K562 (cell line): ENCODE measurements at regions not wholly inside any gene's neighbourhood (a gene's known extent, or its start where the extent isn't known, plus 50 kb on each side); places are given as distances from the start of the nearest gene placed in this dataset.

Source experiments
- ATAC-seq: fragments of 200-7000 bp; cut with Tn5 transposase; 3 replicates; pipeline ENCODE4 v1.9.1; 2020; ENCODE audit warnings: moderate library complexity
- BruUV-seq: library from RNA; stranded (reverse); fragments of 400-500 nt; replicated peaks from 2 replicates; lab custom pipeline; 2021; lab: Mats Ljungman, UMichigan
- CTCF ChIA-PET: fragments of 300-600 bp; formaldehyde crosslinking; extraction: SDS; loops from one replicate; lab custom pipeline; 2021; ENCODE audit warnings: low intra/inter-chr PET ratio; lab: Yijun Ruan, JAX
- POLR2A ChIA-PET: fragments of 300-600, 350-650 bp; sonication (Branson Sonifier 250); formaldehyde crosslinking; extraction: SDS; loops from one replicate; lab custom pipeline; 2021; ENCODE audit warnings: antibody characterized with exemption, inconsistent platforms; lab: Yijun Ruan, JAX
- DNase-seq, 4 experiments: peaks; one replicate each; pipeline versions ENCODE4 v3.0.0 to v3.0.0-alpha.2; 2011 to 2018; ENCODE audit warnings: low spot score in 3 of 4, mixed read lengths in 3 of 4; ENCODE audit errors: extremely low read depth in 1 of 4
- FAIRE-seq: peaks from 2 replicates; lab custom pipeline; 2011; peaks lifted over from hg19 to GRCh38; lab: Jason Lieb, UNC
- H2AFZ ChIP-seq: 2 replicates; pipeline ENCODE4 v1.6.0; 2011; ENCODE audit warnings: low read depth, low read length, control low read depth, inconsistent platforms
- H3K27ac ChIP-seq: fragments of 200-600 bp; 3 replicates; pipeline ENCODE4 v1.8.0; 2011; ENCODE audit warnings: low read depth, mild to moderate bottlenecking, control low read depth, inconsistent platforms, low read length, moderate library complexity, mixed read lengths; ENCODE audit errors: extremely low read depth
- H3K27me3 ChIP-seq, 2 experiments: fragments of 300-600 bp in 1 of 2; 2 replicates in 1 of 2; 3 replicates in 1 of 2; pipeline versions ENCODE4 v1.6.0 to v1.8.0; 2011; ENCODE audit warnings: inconsistent platforms in 2 of 2, low read length in 2 of 2, mild to moderate bottlenecking in 1 of 2, mixed read lengths in 1 of 2, moderate library complexity in 1 of 2; ENCODE audit not compliant: control insufficient read depth in 2 of 2, insufficient read depth in 2 of 2
- H3K36me3 ChIP-seq: fragments of 300-600 bp; 3 replicates; pipeline ENCODE4 v1.8.0; 2011; ENCODE audit warnings: mild to moderate bottlenecking, low read length, inconsistent platforms; ENCODE audit not compliant: control insufficient read depth, insufficient read depth
- H3K4me1 ChIP-seq, 2 experiments: fragments of 200-600 bp in 1 of 2; replicated peaks in 1 of 2; 2 replicates in 1 of 2; 3 replicates in 1 of 2; pipeline versions ENCODE4 v1.5.1 to v1.8.0; 2011; ENCODE audit warnings: inconsistent platforms in 2 of 2, low read length in 2 of 2, mild to moderate bottlenecking in 1 of 2, mixed read lengths in 1 of 2, moderate library complexity in 1 of 2; ENCODE audit not compliant: control insufficient read depth in 2 of 2, insufficient read depth in 2 of 2
- H3K4me2 ChIP-seq: 2 replicates; pipeline ENCODE4 v1.6.1; 2011; ENCODE audit warnings: low read length, control low read depth, inconsistent platforms, mixed read lengths; ENCODE audit not compliant: insufficient read depth
- H3K4me3 ChIP-seq: fragments of 200-600 bp; sonication (generic), shearing (Covaris generic); 2 replicates; pipeline ENCODE4 v1.5.1; 2016; ENCODE audit warnings: control low read depth, inconsistent platforms
- H3K79me2 ChIP-seq: fragments of 200-600 bp; 3 replicates; pipeline ENCODE4 v1.8.0; 2011; ENCODE audit warnings: low read length, inconsistent platforms; ENCODE audit not compliant: control insufficient read depth, insufficient read depth
- H3K9ac ChIP-seq, 2 experiments: 2 replicates each; pipeline versions ENCODE4 v1.6.0 to v1.6.1; 2011; ENCODE audit warnings: low read depth in 2 of 2, low read length in 2 of 2, control low read depth in 1 of 2, inconsistent platforms in 1 of 2, mild to moderate bottlenecking in 1 of 2, mixed read lengths in 1 of 2; ENCODE audit not compliant: insufficient read depth in 1 of 2
- H3K9me1 ChIP-seq: one replicate; pipeline ENCODE4 v1.6.0; 2011; ENCODE audit warnings: inconsistent platforms, mild to moderate bottlenecking, low read length, moderate library complexity; ENCODE audit not compliant: control insufficient read depth, insufficient read depth
- H3K9me3 ChIP-seq: replicated peaks from 2 replicates; pipeline ENCODE4 v1.5.1; 2011; ENCODE audit warnings: low read depth, low read length, inconsistent platforms; ENCODE audit not compliant: control insufficient read depth, insufficient read depth
- H4K20me1 ChIP-seq: replicated peaks from 2 replicates; pipeline ENCODE4 v1.6.1; 2011; ENCODE audit warnings: low read length, inconsistent platforms, mixed read lengths; ENCODE audit not compliant: control insufficient read depth, insufficient read depth
- ZKSCAN1 ChIP-seq: fragments of 150-350 bp; IDR thresholded peaks from 2 replicates; pipeline ENCODE4 v1.6.1; 2016; ENCODE audit warnings: low read depth, low read length
- WGBS: fragments of 100-300 bp; shearing (Covaris generic); methylation state at CpG from one replicate; pipeline ENCODE4 v1.1.6; 2016; ENCODE audit warnings: low coverage, mixed read lengths; ENCODE audit not compliant: insufficient coverage; ENCODE audit errors: missing lambda C conversion rate; 5-methylcytosine and 5-hydroxymethylcytosine counted together
- in situ Hi-C: fragments of 300-500 bp; cut with MboI; formaldehyde crosslinking; loops from 4 replicates; pipeline ENCODE4 v1.15.0; 2018; ENCODE audit warnings: inconsistent platforms, mixed read lengths
- intact Hi-C: fragments of 100-400 bp; cut with micrococcal nuclease; formaldehyde crosslinking; loops from 2 replicates; pipeline ENCODE4 v1.14.2; 2022
- TF ChIP-seq, protein P1 (sequence below): fragments of 450-650 bp; IDR thresholded peaks from 2 replicates; pipeline ENCODE4 v1.6.1; 2016; ENCODE audit warnings: low read depth

- no peaks in the 10 kb centered on the region for H4K20me1 ChIP-seq
- ChIA-PET POLR2A (no interaction called here), CTCF (no interaction called here)
- 16% methylated on average over 4 of the region's 4 CpGs for WGBS
- BruUV-seq: no TSS peak
- H3K36me3 ChIP-seq: no peaks in the 10 kb centered on the region
- H3K4me2 ChIP-seq: no peak overlapping the region
- H3K27me3 ChIP-seq: no peaks in the 10 kb centered on the region
- DNase-seq (no peak), FAIRE-seq (no peak), ATAC-seq (no peak)
- no peaks in the 10 kb centered on the region for H3K9me1 ChIP-seq
- H3K9ac ChIP-seq: no peak overlapping the region
- H3K27ac ChIP-seq: no peak overlapping the region
- H3K4me1 ChIP-seq: no peaks in the 10 kb centered on the region
- H3K4me3 ChIP-seq: no peak overlapping the region
- H2AFZ ChIP-seq: no peak overlapping the region
- intact Hi-C loops (no loop called here), in situ Hi-C loops (no loop called here)
- no peaks in the 10 kb centered on the region for H3K79me2 ChIP-seq
- TF ChIP-seq, protein P1, sequence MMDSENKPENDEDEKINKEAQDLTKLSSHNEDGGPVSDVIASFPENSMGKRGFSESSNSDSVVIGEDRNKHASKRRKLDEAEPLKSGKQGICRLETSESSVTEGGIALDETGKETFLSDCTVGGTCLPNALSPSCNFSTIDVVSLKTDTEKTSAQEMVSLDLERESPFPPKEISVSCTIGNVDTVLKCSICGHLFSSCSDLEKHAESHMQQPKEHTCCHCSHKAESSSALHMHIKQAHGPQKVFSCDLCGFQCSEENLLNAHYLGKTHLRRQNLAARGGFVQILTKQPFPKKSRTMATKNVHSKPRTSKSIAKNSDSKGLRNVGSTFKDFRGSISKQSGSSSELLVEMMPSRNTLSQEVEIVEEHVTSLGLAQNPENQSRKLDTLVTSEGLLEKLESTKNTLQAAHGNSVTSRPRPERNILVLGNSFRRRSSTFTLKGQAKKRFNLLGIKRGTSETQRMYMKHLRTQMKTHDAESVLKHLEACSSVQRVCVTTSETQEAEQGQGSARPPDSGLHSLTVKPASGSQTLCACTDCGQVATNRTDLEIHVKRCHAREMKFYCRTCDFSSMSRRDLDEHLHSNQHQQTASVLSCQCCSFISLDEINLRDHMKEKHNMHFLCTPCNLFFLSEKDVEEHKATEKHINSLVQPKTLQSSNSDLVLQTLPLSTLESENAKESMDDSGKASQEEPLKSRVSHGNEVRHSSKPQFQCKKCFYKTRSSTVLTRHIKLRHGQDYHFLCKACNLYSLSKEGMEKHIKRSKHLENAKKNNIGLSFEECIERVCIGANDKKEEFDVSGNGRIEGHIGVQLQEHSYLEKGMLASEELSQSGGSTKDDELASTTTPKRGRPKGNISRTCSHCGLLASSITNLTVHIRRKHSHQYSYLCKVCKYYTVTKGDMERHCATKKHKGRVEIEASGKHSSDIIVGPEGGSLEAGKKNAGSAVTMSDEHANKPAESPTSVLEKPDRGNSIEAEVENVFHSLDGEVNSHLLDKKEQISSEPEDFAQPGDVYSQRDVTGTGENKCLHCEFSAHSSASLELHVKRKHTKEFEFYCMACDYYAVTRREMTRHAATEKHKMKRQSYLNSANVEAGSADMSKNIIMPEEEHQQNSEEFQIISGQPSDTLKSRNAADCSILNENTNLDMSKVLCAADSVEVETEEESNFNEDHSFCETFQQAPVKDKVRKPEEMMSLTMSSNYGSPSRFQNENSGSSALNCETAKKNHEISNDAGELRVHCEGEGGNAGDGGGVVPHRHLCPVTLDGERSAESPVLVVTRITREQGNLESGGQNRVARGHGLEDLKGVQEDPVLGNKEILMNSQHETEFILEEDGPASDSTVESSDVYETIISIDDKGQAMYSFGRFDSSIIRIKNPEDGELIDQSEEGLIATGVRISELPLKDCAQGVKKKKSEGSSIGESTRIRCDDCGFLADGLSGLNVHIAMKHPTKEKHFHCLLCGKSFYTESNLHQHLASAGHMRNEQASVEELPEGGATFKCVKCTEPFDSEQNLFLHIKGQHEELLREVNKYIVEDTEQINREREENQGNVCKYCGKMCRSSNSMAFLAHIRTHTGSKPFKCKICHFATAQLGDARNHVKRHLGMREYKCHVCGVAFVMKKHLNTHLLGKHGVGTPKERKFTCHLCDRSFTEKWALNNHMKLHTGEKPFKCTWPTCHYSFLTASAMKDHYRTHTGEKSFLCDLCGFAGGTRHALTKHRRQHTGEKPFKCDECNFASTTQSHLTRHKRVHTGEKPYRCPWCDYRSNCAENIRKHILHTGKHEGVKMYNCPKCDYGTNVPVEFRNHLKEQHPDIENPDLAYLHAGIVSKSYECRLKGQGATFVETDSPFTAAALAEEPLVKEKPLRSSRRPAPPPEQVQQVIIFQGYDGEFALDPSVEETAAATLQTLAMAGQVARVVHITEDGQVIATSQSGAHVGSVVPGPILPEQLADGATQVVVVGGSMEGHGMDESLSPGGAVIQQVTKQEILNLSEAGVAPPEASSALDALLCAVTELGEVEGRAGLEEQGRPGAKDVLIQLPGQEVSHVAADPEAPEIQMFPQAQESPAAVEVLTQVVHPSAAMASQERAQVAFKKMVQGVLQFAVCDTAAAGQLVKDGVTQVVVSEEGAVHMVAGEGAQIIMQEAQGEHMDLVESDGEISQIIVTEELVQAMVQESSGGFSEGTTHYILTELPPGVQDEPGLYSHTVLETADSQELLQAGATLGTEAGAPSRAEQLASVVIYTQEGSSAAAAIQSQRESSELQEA: no peak
- TF ChIP-seq ZKSCAN1: no peak
- H3K9me3 ChIP-seq: no peaks in the 10 kb centered on the region
These were observed 73.3 kb downstream of the TFAP2A start for GRCh38 chr6:10341605-10342004.
